Endodermal cell (in vitro differentiated cells): ENCODE measurements at regions not wholly inside any gene's neighbourhood (a gene's known extent, or its start where the extent isn't known, plus 50 kb on each side); places are given as distances from the start of the nearest gene placed in this dataset.

Experiments
- DNase-seq: peaks from one replicate; pipeline ENCODE4 v3.0.0-alpha.2; 2017
- H3K27ac ChIP-seq: 2 replicates; pipeline ENCODE4 v1.5.1; 2013; ENCODE audit warnings: mild to moderate bottlenecking, low read depth, low read length, moderate library complexity
- H3K27me3 ChIP-seq: 2 replicates; pipeline ENCODE4 v1.6.1; 2013; ENCODE audit warnings: mild to moderate bottlenecking, low read length, moderate library complexity; ENCODE audit not compliant: insufficient read depth, control insufficient read depth, poor library complexity, severe bottlenecking
- H3K36me3 ChIP-seq: 2 replicates; pipeline ENCODE4 v1.7.0; 2013; ENCODE audit warnings: mild to moderate bottlenecking, low read length, moderate library complexity; ENCODE audit not compliant: control insufficient read depth, insufficient read depth
- H3K4me1 ChIP-seq: one replicate; pipeline ENCODE4 v1.7.0; 2013; ENCODE audit warnings: low read length; ENCODE audit not compliant: control insufficient read depth, insufficient read depth
- H3K4me3 ChIP-seq: 2 replicates; pipeline ENCODE4 v1.5.1; 2013; ENCODE audit warnings: mild to moderate bottlenecking, low read length, moderate library complexity
- H3K9ac ChIP-seq: 2 replicates; pipeline ENCODE4 v1.6.1; 2013; ENCODE audit warnings: mild to moderate bottlenecking, low read length, moderate library complexity; ENCODE audit not compliant: poor library complexity, severe bottlenecking; ENCODE audit errors: extremely low read depth
- H3K9me3 ChIP-seq: 2 replicates; pipeline ENCODE4 v1.6.1; 2013; ENCODE audit warnings: mild to moderate bottlenecking, low read length, moderate library complexity; ENCODE audit not compliant: control insufficient read depth
- H3K27ac Mint-ChIP-seq: 2 replicates; pipeline ENCODE4 v1.8.0; 2020; ENCODE audit warnings: mixed read lengths
- H3K27me3 Mint-ChIP-seq: 2 replicates; pipeline ENCODE4 v1.8.0; 2021; ENCODE audit warnings: mild to moderate bottlenecking, mixed read lengths; ENCODE audit not compliant: insufficient read depth
- H3K36me3 Mint-ChIP-seq: 2 replicates; pipeline ENCODE4 v1.8.0; 2020; ENCODE audit warnings: low read depth, mixed read lengths
- H3K4me1 Mint-ChIP-seq: 2 replicates; pipeline ENCODE4 v1.8.0; 2020; ENCODE audit warnings: mixed read lengths
- H3K4me3 Mint-ChIP-seq: 2 replicates; pipeline ENCODE4 v1.8.0; 2020; ENCODE audit warnings: mild to moderate bottlenecking, moderate library complexity, mixed read lengths
- H3K9me3 Mint-ChIP-seq: 2 replicates; pipeline ENCODE4 v1.8.0; 2020; ENCODE audit warnings: mild to moderate bottlenecking, mixed read lengths
- WGBS, 2 experiments: methylation state at CpG; one replicate each; pipeline versions ENCODE4 v1.1.5 to v1.1.7; 2013; ENCODE audit warnings: missing lambda C conversion rate in 2 of 2, mixed read lengths in 1 of 2; ENCODE audit not compliant: insufficient coverage in 1 of 2, insufficient read length in 1 of 2; 5-methylcytosine and 5-hydroxymethylcytosine counted together
- TF ChIP-seq, protein P1 (sequence below): fragments of 200-600 bp; sonication (generic); conservative IDR thresholded peaks from 2 replicates; pipeline ENCODE4 v1.5.0; 2021; ENCODE audit warnings: antibody characterized with exemption, mild to moderate bottlenecking

DNA sequence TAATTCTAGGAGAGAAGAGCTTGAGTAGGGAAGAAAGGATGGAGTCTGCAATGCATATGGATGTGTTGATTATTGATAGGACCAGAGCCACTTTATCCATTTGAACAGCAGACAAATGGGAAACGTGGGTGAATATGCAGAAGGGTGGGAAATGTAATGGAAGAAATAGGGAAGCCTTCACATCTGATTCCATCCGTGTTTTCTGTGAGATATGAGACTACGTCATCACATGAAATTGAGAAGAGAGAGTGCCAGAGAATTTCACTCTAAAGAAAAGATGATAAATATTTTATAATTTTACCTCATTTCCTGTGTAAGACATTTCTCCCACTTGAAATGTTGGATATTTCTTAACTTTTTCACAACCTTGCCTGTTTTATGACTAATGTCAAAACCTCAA is 788.4 kb upstream of the FAM98A start:
- 96% methylated on average over 3 of the region's 3 CpGs; no CpG with 5 or more reads in 1 of the 2 experiments for WGBS, 2 experiments
- Histone ChIP-seq H3K4me1 (no peaks in the 10 kb centered on the region), H3K9ac (no peak overlapping the region), H3K4me3 (no peak overlapping the region), H3K36me3 (no peaks in the 10 kb centered on the region), H3K27ac (no peak overlapping the region), H3K27me3 (no peaks in the 10 kb centered on the region), H3K9me3 (no peaks in the 10 kb centered on the region)
- Mint-ChIP-seq H3K4me3 (no peak overlapping the region), H3K9me3 (peaks cover 2% of the 10 kb centered on the region), H3K36me3 (no peaks in the 10 kb centered on the region), H3K27me3 (no peaks in the 10 kb centered on the region), H3K4me1 (no peaks in the 10 kb centered on the region), H3K27ac (no peak overlapping the region)
- no peak for DNase-seq
- TF ChIP-seq, protein P1, sequence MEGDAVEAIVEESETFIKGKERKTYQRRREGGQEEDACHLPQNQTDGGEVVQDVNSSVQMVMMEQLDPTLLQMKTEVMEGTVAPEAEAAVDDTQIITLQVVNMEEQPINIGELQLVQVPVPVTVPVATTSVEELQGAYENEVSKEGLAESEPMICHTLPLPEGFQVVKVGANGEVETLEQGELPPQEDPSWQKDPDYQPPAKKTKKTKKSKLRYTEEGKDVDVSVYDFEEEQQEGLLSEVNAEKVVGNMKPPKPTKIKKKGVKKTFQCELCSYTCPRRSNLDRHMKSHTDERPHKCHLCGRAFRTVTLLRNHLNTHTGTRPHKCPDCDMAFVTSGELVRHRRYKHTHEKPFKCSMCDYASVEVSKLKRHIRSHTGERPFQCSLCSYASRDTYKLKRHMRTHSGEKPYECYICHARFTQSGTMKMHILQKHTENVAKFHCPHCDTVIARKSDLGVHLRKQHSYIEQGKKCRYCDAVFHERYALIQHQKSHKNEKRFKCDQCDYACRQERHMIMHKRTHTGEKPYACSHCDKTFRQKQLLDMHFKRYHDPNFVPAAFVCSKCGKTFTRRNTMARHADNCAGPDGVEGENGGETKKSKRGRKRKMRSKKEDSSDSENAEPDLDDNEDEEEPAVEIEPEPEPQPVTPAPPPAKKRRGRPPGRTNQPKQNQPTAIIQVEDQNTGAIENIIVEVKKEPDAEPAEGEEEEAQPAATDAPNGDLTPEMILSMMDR, result no peak

DNA sequence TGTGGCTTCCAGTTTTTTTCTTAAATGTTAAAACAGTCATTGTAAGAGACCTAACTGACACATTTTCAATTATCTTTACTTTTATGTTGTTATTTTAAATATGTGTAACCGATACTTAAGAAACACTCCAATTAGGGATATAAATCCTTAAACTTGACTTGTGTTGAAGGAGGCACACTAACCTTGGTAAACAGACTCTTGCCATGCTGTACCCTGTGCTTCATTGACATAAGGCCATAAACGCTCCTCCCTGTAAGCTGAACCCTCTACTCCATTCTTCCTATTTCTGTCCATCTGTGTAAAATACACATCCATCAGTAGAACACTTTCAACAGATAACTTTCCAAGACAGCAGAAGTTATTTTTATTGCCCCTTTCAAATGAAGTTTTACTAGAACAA is 780.5 kb upstream of the FAM98A start:
- Histone ChIP-seq H3K27ac (no peak overlapping the region), H3K36me3 (no peaks in the 10 kb centered on the region), H3K27me3 (no peaks in the 10 kb centered on the region), H3K9me3 (no peaks in the 10 kb centered on the region), H3K4me1 (no peaks in the 10 kb centered on the region), H3K9ac (no peak overlapping the region), H3K4me3 (no peak overlapping the region)
- Mint-ChIP-seq H3K36me3 (no peaks in the 10 kb centered on the region), H3K27me3 (no peaks in the 10 kb centered on the region), H3K4me1 (no peaks in the 10 kb centered on the region), H3K27ac (no peak overlapping the region), H3K9me3 (no peaks in the 10 kb centered on the region), H3K4me3 (no peak overlapping the region)
- WGBS, 2 experiments, result 67 to 84% methylated on average over 1 to 2 of the region's 2 CpGs
- DNase-seq, result no peak
- TF ChIP-seq, protein P1, result no peak

- Mint-ChIP-seq H3K27me3 (no peaks in the 10 kb centered on the region), H3K27ac (no peak overlapping the region), H3K9me3 (no peaks in the 10 kb centered on the region), H3K36me3 (no peaks in the 10 kb centered on the region), H3K4me1 (peaks cover 7% of the 10 kb centered on the region), H3K4me3 (no peak overlapping the region)
- Histone ChIP-seq H3K9ac (no peak overlapping the region), H3K36me3 (no peaks in the 10 kb centered on the region), H3K27me3 (no peaks in the 10 kb centered on the region), H3K27ac (no peak overlapping the region), H3K9me3 (peaks cover 3% of the 10 kb centered on the region), H3K4me3 (no peak overlapping the region), H3K4me1 (no peaks in the 10 kb centered on the region)
- TF ChIP-seq, protein P1, result no peak
- 95 to 100% methylated on average over 1 to 4 of the region's 4 CpGs for WGBS, 2 experiments
- DNase-seq, result no peak
Observed at GRCh38 chr2:34373586-34374233, 774.6 kb upstream of the FAM98A start.
